ENCODE measurements at regions not wholly inside any gene's neighbourhood (a gene's known extent, or its start where the extent isn't known, plus 50 kb on each side); places are given as distances from the start of the nearest gene placed in this dataset.

DNA sequence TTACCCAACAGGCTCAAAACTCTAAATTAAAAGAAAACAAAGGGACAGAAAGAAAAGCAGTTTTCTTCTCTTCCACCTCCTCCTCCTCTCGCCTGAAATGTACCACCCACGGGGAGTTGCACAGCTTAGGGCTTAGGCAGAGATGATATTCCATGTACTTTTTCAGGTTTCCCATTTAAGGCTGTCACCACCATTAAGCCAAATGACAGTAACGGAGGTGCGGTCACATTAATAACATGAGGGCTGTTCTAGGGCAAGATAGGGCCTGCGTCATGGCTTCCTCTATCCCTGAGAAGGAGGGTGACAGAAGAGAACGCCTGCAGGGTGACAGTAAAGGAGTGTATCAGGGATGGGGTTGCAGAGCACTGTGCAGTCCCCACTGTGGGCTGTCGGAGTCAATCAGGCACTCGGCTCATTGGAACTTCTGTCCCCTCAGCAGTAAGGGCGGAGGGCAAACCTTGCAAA is 51.7 kb upstream of the TJP1 start:
- DNase-seq (ENCODE audit: low read depth in 2 of 2): no peak

GRCh38 chr15:29873264-29873663 is 51.0 kb upstream of the TJP1 start:
- DNase-seq (ENCODE audit: low read depth in 2 of 2): no peak

DNA sequence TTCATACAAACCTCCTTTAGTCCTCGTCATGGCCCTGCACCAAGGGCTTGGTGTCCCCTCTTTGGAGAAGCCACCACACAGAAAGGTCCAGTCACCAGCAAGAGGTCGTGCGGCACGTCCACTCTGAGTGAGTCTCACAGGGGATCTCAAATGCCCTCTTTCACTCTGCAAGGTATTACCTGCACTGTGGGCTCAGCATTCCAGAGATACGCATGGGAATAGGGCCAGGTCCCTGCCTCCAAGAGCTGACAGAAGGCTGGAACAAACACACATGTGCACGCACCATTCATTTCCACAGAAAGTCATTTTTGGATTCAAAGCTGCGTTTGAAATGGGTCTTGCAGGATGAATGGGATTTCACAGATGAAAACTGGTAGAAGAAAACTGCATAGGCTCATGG is 50.4 kb upstream of the TJP1 start:
- DNase-seq (ENCODE audit: low read depth in 2 of 2): no peak

Data from activated CD4-positive, alpha-beta T cell treated with anti-CD3 and anti-CD28 coated beads for 24 hours (primary cell).